Choroid plexus epithelial cell (primary cell): ENCODE measurements at regions not wholly inside any gene's neighbourhood (a gene's known extent, or its start where the extent isn't known, plus 50 kb on each side); places are given as distances from the start of the nearest gene placed in this dataset.

ENCODE experiments used
- DNase-seq: peaks from one replicate; pipeline ENCODE4 v3.0.0-alpha.2; 2010; ENCODE audit warnings: low read depth
- H3K4me3 ChIP-seq: 2 replicates; pipeline ENCODE4 v1.5.1; 2011; ENCODE audit warnings: low read depth, mild to moderate bottlenecking, control low read depth, low read length, moderate library complexity
- TF ChIP-seq, protein P1 (sequence below): conservative IDR thresholded peaks from 2 replicates; pipeline ENCODE4 v1.5.1; 2011; ENCODE audit warnings: low read depth, mild to moderate bottlenecking, control low read depth, inconsistent platforms, low read length, moderate library complexity

DNA sequence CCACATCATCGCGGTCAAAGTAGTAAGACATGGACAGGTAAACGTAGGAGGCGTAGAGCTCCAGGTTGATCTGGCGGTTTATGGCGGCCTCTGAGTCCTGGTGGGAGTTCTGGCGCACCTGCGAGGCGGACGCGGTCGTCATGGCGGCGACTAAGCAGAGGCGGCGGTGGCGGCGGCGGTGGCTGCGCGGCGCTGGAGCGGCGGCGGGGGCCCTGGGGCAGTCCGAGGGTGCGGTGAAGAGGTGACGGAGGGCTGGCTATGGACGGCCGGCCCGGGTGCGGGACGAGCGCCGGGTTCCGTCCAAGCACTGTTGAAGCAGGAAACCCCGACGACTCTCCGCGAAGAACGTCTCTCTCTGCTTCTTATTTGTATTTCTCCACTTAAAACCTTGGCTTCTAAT is 484.3 kb upstream of the SGCG start:
- no peak overlapping the region for H3K4me3 ChIP-seq
- no peak for DNase-seq
- TF ChIP-seq, protein P1, sequence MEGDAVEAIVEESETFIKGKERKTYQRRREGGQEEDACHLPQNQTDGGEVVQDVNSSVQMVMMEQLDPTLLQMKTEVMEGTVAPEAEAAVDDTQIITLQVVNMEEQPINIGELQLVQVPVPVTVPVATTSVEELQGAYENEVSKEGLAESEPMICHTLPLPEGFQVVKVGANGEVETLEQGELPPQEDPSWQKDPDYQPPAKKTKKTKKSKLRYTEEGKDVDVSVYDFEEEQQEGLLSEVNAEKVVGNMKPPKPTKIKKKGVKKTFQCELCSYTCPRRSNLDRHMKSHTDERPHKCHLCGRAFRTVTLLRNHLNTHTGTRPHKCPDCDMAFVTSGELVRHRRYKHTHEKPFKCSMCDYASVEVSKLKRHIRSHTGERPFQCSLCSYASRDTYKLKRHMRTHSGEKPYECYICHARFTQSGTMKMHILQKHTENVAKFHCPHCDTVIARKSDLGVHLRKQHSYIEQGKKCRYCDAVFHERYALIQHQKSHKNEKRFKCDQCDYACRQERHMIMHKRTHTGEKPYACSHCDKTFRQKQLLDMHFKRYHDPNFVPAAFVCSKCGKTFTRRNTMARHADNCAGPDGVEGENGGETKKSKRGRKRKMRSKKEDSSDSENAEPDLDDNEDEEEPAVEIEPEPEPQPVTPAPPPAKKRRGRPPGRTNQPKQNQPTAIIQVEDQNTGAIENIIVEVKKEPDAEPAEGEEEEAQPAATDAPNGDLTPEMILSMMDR, result no peak

DNA sequence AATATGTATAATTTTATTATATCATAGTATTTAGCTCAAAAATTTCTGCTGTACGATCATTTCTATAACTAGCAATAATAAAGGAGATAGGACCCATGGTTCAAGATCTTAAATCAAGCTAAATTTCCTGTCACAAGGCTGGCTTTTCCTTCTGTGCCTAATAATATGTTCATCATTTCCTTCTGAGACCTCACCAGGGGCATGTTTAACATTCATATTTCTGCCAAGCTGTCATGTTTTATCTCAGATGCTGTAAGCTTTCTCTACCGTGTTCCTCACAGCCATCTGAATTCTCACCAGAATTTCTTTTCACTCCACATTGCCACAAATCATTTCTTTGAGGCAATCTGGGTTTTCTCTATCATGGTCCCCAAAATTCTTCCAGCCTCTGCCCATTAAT is 482.3 kb upstream of the SGCG start:
- DNase-seq, result no peak
- no peak overlapping the region for H3K4me3 ChIP-seq
- TF ChIP-seq, protein P1, result no peak

DNA sequence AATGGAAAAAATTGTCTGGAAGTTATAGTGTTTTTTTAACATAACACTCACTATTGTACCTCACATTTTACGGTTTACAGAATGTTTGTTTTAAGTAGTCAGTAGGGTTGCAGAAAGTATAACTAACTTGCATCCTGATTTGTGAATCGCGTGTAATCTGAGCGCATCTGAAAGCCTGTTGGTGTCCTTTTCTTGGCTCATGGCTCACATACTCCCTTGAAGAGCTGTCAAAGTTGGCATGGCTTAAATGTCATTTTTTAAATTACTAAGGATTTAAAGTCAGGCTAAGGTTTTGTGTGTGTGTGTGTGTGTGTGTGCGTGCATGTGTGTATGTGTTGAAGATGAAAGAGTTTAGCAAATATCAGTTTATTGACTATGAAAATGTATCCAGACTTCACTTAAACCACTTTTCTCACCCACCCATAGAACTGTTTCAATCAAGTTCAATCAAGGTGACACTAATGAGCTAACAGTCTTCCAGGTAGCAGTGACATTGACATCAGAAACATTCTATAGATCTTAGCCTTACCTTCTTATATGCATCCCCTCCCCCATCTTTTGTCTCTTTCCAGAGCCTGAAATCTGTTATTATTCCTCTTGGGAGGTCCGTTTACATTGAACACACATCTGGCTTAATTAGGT is 480.4 kb upstream of the SGCG start:
- DNase-seq, result no peak
- TF ChIP-seq, protein P1, result no peak
- no peak overlapping the region for H3K4me3 ChIP-seq

DNA sequence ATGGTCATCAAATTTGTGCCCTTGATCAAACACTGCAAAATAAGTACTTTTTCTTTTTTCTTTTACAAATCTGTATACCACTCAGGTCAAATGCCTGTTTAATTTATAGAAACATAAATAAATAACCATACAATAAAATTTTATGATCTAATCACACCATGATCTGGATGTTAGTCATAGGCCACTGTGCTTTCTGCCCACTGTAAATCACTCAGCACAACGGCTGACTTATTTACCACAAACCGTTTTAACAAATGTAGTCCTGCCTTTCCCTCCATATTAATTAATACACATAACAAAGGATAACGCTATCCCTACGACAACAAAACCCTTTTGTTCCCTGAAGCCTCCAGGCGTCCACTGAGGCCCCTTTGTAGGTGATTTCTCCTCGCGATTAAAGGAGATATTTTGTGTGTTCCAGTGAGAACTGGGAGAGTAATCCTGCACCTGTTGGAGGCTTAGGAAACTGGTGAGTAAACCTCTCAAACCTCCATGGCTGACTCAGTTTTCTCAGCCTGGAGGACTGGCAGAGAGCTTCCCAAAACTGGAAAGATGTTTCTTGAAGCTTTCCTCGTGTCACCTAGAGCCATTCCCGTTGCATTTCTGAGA is 477.1 kb upstream of the SGCG start:
- H3K4me3 ChIP-seq, result no peak overlapping the region
- TF ChIP-seq, protein P1, result no peak
- no peak for DNase-seq

DNA sequence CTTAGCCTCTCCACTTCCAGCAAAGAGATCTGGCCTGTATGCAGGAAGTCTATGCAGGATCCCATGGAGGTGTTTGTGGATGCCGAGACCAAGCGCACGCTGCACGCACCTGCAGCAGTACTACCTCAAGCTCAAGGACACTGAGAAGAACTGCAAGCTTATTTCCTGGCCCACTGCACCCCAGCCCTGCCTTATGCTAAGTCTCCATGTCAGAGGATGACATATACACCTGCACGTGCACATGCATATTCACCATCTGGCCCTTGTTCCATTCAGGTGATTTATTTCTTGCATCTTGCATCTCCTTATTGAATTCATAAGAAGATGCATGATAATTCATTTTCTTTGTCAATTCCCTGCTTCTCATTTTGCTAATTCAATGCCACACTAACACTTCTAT is 472.8 kb upstream of the SGCG start:
- no peak overlapping the region for H3K4me3 ChIP-seq
- TF ChIP-seq, protein P1, result no peak
- no peak for DNase-seq

DNA sequence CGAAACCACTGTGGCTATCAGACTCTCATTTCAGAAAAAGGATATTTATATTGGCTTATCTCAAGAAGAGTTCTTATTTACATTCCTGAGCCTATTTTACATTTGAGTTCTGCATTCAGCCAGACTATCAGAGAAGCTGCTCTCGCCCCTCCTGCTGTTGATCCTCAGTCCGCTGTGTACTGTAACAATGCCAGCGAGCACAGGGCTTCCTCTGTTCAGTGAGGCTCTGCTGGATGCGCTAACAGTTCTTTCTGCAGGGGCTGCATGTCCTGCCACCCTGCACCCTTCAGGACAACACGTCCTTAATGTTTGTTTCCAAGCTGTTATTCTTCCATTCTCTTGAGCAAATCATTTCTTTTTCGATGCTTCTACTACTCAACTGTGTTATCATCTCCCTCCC is 463.7 kb upstream of the SGCG start:
- no peak overlapping the region for H3K4me3 ChIP-seq
- TF ChIP-seq, protein P1, result no peak
- no peak for DNase-seq

DNA sequence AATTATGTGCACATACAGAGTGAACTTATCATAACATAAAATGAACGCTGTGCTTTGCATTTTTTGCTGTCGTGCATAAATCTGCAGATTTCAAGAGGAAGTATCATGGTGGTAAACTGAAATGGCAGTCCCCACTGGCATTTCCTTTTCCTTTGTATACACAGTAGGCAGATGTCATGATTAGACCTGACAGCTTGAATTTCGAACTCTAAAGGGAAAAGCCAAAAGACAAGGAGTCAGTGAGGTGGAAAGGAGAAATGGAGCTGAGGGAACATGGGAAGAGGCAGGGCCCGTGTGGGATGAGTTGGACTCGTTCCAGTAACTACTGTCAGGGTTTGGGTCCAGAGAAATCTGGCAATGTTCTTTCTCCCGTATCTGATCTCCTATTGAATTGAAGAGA is 454.1 kb upstream of the SGCG start:
- H3K4me3 ChIP-seq, result no peak overlapping the region
- no peak for DNase-seq
- TF ChIP-seq, protein P1, result no peak
